ENCODE measurements at regions not wholly inside any gene's neighbourhood (a gene's known extent, or its start where the extent isn't known, plus 50 kb on each side); places are given as distances from the start of the nearest gene placed in this dataset.

GRCh38 chr2:14023558-14023957 is 609.0 kb upstream of the LRATD1 start:
- Histone ChIP-seq H3K4me1 (ENCODE audit: control extremely low read depth in 1 of 4, control insufficient read depth in 4 of 4, insufficient read depth in 4 of 4, low read length in 3 of 4) (no peaks in the 10 kb centered on the region), H3K36me3 (ENCODE audit: control insufficient read depth in 4 of 4, insufficient read depth in 4 of 4, low read length in 3 of 4) (no peaks in the 10 kb centered on the region), H3K9me3 (ENCODE audit: control extremely low read depth in 1 of 5, control insufficient read depth in 4 of 5, insufficient read depth in 2 of 5, low read depth in 1 of 5, low read length in 4 of 5) (no peaks in the 10 kb centered on the region), H3K27me3 (replicated peaks in 2 of 5; ENCODE audit: control insufficient read depth in 4 of 5, insufficient read depth in 5 of 5, low read length in 4 of 5) (no peaks in the 10 kb centered on the region), H3K4me3 (ENCODE audit: control insufficient read depth in 1 of 7, extremely low read depth in 1 of 7, insufficient read depth in 4 of 7, low read depth in 2 of 7, low read length in 6 of 7) (no peak overlapping the region), H3K27ac (ENCODE audit: insufficient read depth in 1 of 2, low read depth in 1 of 2, low read length in 2 of 2, poor library complexity in 1 of 2, severe bottlenecking in 2 of 2) (no peak overlapping the region)
- ChIA-PET CTCF (no interaction called here), POLR2A (no interaction called here)
- WGBS (ENCODE audit: insufficient coverage): 89% methylated on average over 5 of the region's 6 CpGs
- DNase-seq: no peak

DNA sequence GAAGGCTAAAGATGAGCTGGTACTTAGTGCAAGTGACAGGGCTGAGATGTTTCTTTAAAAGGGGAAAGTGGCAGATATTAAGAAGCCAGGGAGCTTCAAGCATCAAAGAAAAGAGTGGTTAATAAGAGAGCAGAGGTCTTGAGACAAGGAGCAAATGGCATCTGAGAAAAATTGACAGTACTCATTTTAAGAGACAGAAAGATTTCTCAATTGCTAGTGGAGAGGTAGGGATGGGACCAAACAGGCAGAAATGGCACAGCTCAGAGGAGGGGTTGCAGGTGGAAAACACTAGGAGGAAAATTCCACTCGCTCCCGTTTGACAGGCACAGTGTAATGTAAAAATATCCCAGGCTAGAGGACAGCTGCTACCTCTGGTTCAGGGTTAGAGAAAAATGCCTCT is 593.4 kb upstream of the LRATD1 start:
- Histone ChIP-seq H3K27me3 (replicated peaks in 2 of 5; ENCODE audit: control insufficient read depth in 4 of 5, insufficient read depth in 5 of 5, low read length in 4 of 5) (no peaks in the 10 kb centered on the region), H3K36me3 (ENCODE audit: control insufficient read depth in 4 of 4, insufficient read depth in 4 of 4, low read length in 3 of 4) (no peaks in the 10 kb centered on the region), H3K4me1 (ENCODE audit: control extremely low read depth in 1 of 4, control insufficient read depth in 4 of 4, insufficient read depth in 4 of 4, low read length in 3 of 4) (no peaks in the 10 kb centered on the region), H3K4me3 (ENCODE audit: control insufficient read depth in 1 of 7, extremely low read depth in 1 of 7, insufficient read depth in 4 of 7, low read depth in 2 of 7, low read length in 6 of 7) (no peak overlapping the region), H3K9me3 (ENCODE audit: control extremely low read depth in 1 of 5, control insufficient read depth in 4 of 5, insufficient read depth in 2 of 5, low read depth in 1 of 5, low read length in 4 of 5) (no peaks in the 10 kb centered on the region), H3K27ac (ENCODE audit: insufficient read depth in 1 of 2, low read depth in 1 of 2, low read length in 2 of 2, poor library complexity in 1 of 2, severe bottlenecking in 2 of 2) (no peak overlapping the region)
- WGBS (ENCODE audit: insufficient coverage): 84% methylated on average over 2 of the region's 2 CpGs
- no peak for DNase-seq
- ChIA-PET POLR2A (no interaction called here), CTCF (no interaction called here)

GRCh38 chr2:14047491-14047890 is 585.0 kb upstream of the LRATD1 start:
- Histone ChIP-seq H3K9me3 (ENCODE audit: control extremely low read depth in 1 of 5, control insufficient read depth in 4 of 5, insufficient read depth in 2 of 5, low read depth in 1 of 5, low read length in 4 of 5) (no peaks in the 10 kb centered on the region), H3K27me3 (replicated peaks in 2 of 5; ENCODE audit: control insufficient read depth in 4 of 5, insufficient read depth in 5 of 5, low read length in 4 of 5) (no peaks in the 10 kb centered on the region), H3K4me1 (ENCODE audit: control extremely low read depth in 1 of 4, control insufficient read depth in 4 of 4, insufficient read depth in 4 of 4, low read length in 3 of 4) (no peaks in the 10 kb centered on the region), H3K27ac (ENCODE audit: insufficient read depth in 1 of 2, low read depth in 1 of 2, low read length in 2 of 2, poor library complexity in 1 of 2, severe bottlenecking in 2 of 2) (no peak overlapping the region), H3K36me3 (ENCODE audit: control insufficient read depth in 4 of 4, insufficient read depth in 4 of 4, low read length in 3 of 4) (no peaks in the 10 kb centered on the region), H3K4me3 (ENCODE audit: control insufficient read depth in 1 of 7, extremely low read depth in 1 of 7, insufficient read depth in 4 of 7, low read depth in 2 of 7, low read length in 6 of 7) (no peak overlapping the region)
- DNase-seq: no peak
- WGBS (ENCODE audit: insufficient coverage): no CpG with 5 or more reads among the region's 2 CpGs
- ChIA-PET CTCF (no interaction called here), POLR2A (no interaction called here)

- DNase-seq: no peak
- Histone ChIP-seq H3K4me1 (ENCODE audit: control extremely low read depth in 1 of 4, control insufficient read depth in 4 of 4, insufficient read depth in 4 of 4, low read length in 3 of 4) (no peaks in the 10 kb centered on the region), H3K27me3 (replicated peaks in 2 of 5; ENCODE audit: control insufficient read depth in 4 of 5, insufficient read depth in 5 of 5, low read length in 4 of 5) (no peaks in the 10 kb centered on the region), H3K4me3 (ENCODE audit: control insufficient read depth in 1 of 7, extremely low read depth in 1 of 7, insufficient read depth in 4 of 7, low read depth in 2 of 7, low read length in 6 of 7) (no peak overlapping the region), H3K27ac (ENCODE audit: insufficient read depth in 1 of 2, low read depth in 1 of 2, low read length in 2 of 2, poor library complexity in 1 of 2, severe bottlenecking in 2 of 2) (no peak overlapping the region), H3K9me3 (ENCODE audit: control extremely low read depth in 1 of 5, control insufficient read depth in 4 of 5, insufficient read depth in 2 of 5, low read depth in 1 of 5, low read length in 4 of 5) (no peaks in the 10 kb centered on the region), H3K36me3 (ENCODE audit: control insufficient read depth in 4 of 4, insufficient read depth in 4 of 4, low read length in 3 of 4) (no peaks in the 10 kb centered on the region)
- CTCF ChIA-PET: no interaction called here
- POLR2A ChIA-PET: no interaction called here
- 94% methylated on average over 2 of the region's 2 CpGs for WGBS (ENCODE audit: insufficient coverage)
Measured at GRCh38 chr2:14051401-14051800, 581.1 kb upstream of the LRATD1 start.

DNA sequence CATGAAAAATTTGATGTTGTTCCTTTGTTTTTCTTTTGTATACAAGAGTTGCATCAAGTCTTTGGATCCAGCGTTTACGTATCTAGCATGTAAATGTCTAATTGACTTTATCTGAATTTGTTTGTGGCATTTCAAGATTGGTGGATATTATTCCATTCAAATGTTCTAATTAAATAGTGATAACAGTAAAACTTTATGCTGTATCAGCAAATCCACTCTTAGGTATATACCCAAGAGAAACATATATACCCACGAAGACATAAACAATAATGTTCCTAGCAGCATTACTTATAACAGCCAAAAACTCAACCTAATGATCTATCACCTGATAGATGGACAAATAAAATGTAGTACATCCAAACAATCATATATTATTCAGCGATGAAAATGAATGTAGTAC is 579.4 kb upstream of the LRATD1 start:
- POLR2A ChIA-PET: no interaction called here
- DNase-seq: no peak
- Histone ChIP-seq H3K4me3 (ENCODE audit: control insufficient read depth in 1 of 7, extremely low read depth in 1 of 7, insufficient read depth in 4 of 7, low read depth in 2 of 7, low read length in 6 of 7) (no peak overlapping the region), H3K36me3 (ENCODE audit: control insufficient read depth in 4 of 4, insufficient read depth in 4 of 4, low read length in 3 of 4) (no peaks in the 10 kb centered on the region), H3K9me3 (ENCODE audit: control extremely low read depth in 1 of 5, control insufficient read depth in 4 of 5, insufficient read depth in 2 of 5, low read depth in 1 of 5, low read length in 4 of 5) (no peaks in the 10 kb centered on the region), H3K27me3 (replicated peaks in 2 of 5; ENCODE audit: control insufficient read depth in 4 of 5, insufficient read depth in 5 of 5, low read length in 4 of 5) (no peaks in the 10 kb centered on the region), H3K27ac (ENCODE audit: insufficient read depth in 1 of 2, low read depth in 1 of 2, low read length in 2 of 2, poor library complexity in 1 of 2, severe bottlenecking in 2 of 2) (no peak overlapping the region), H3K4me1 (ENCODE audit: control extremely low read depth in 1 of 4, control insufficient read depth in 4 of 4, insufficient read depth in 4 of 4, low read length in 3 of 4) (no peaks in the 10 kb centered on the region)
- CTCF ChIA-PET: no interaction called here
- WGBS (ENCODE audit: insufficient coverage): no CpG with 5 or more reads among the region's 4 CpGs

DNA sequence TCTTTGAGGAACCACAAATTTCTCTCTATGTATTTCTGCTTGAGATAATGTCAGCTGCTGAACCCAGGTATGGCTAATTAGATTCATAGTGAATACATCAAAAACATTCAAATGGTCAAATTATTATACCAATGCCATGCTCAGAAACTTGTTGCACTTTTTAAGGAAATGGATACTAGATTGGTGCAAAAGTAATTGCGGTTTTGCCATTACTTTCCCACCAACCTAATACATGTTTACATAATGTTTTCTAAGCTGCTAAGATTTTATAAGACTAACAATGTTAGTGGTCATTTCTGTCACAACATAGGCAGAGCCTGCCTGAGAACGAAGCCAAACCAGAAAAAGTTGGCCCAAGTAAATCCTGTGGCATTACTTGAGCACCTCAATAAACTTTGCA is 568.2 kb upstream of the LRATD1 start:
- no peak overlapping the region for H3K4me3 ChIP-seq (ENCODE audit: control insufficient read depth in 1 of 7, extremely low read depth in 1 of 7, insufficient read depth in 4 of 7, low read depth in 2 of 7, low read length in 6 of 7)
- no peak overlapping the region for H3K27ac ChIP-seq (ENCODE audit: insufficient read depth in 1 of 2, low read depth in 1 of 2, low read length in 2 of 2, poor library complexity in 1 of 2, severe bottlenecking in 2 of 2)
- H3K9me3 ChIP-seq (ENCODE audit: control extremely low read depth in 1 of 5, control insufficient read depth in 4 of 5, insufficient read depth in 2 of 5, low read depth in 1 of 5, low read length in 4 of 5): no peaks in the 10 kb centered on the region
- no peak for DNase-seq
- no peaks in the 10 kb centered on the region for H3K27me3 ChIP-seq (replicated peaks in 2 of 5; ENCODE audit: control insufficient read depth in 4 of 5, insufficient read depth in 5 of 5, low read length in 4 of 5)
- WGBS (ENCODE audit: insufficient coverage): no CpG with 5 or more reads among the region's 2 CpGs
- no peaks in the 10 kb centered on the region for H3K4me1 ChIP-seq (ENCODE audit: control extremely low read depth in 1 of 4, control insufficient read depth in 4 of 4, insufficient read depth in 4 of 4, low read length in 3 of 4)
- ChIA-PET CTCF (no interaction called here), POLR2A (no interaction called here)
- no peaks in the 10 kb centered on the region for H3K36me3 ChIP-seq (ENCODE audit: control insufficient read depth in 4 of 4, insufficient read depth in 4 of 4, low read length in 3 of 4)

DNA sequence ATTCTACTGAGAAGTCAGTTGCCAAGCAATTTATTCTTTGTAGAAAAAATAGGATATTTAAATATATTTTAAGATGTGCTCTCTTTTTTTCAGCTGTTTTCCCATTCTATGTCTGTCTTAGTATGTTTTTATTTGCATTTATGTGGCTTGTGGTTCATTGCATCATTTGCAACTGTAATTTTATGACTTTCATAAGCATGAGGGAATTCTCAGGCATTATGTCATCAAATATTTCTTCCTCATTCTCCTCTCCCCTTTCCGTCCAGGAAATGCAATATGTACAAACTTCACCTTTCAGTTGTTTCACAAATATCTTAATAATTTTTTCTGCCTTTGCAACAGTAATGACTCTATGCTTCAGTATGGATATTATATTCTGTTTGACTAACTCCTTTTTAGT is 560.2 kb upstream of the LRATD1 start:
- Histone ChIP-seq H3K36me3 (ENCODE audit: control insufficient read depth in 4 of 4, insufficient read depth in 4 of 4, low read length in 3 of 4) (no peaks in the 10 kb centered on the region), H3K4me3 (ENCODE audit: control insufficient read depth in 1 of 7, extremely low read depth in 1 of 7, insufficient read depth in 4 of 7, low read depth in 2 of 7, low read length in 6 of 7) (no peak overlapping the region), H3K27me3 (replicated peaks in 2 of 5; ENCODE audit: control insufficient read depth in 4 of 5, insufficient read depth in 5 of 5, low read length in 4 of 5) (no peaks in the 10 kb centered on the region), H3K9me3 (ENCODE audit: control extremely low read depth in 1 of 5, control insufficient read depth in 4 of 5, insufficient read depth in 2 of 5, low read depth in 1 of 5, low read length in 4 of 5) (no peaks in the 10 kb centered on the region), H3K4me1 (ENCODE audit: control extremely low read depth in 1 of 4, control insufficient read depth in 4 of 4, insufficient read depth in 4 of 4, low read length in 3 of 4) (no peaks in the 10 kb centered on the region), H3K27ac (ENCODE audit: insufficient read depth in 1 of 2, low read depth in 1 of 2, low read length in 2 of 2, poor library complexity in 1 of 2, severe bottlenecking in 2 of 2) (no peak overlapping the region)
- WGBS (ENCODE audit: insufficient coverage): no CpG with 5 or more reads among the region's 1 CpG
- POLR2A ChIA-PET: no interaction called here
- CTCF ChIA-PET: no interaction called here
- no peak for DNase-seq

DNA sequence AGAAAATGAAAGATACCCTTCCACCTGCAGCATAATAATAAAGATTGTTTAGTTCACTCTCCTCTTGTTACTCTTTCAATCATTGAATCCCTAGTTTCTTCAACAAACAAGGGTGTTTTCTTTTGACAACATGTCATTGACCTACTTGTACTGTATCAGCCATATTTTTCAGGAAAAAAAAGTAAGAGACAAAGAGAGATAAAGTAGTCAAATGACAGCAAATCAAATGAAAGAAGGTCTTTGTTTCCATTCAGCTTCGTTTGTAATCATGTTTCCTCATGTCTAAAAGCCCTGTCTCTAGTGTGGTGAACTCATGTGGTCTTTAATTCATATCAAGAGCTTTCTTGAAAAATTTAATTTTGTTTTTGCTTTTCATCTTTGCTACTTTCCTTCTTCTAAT is 557.8 kb upstream of the LRATD1 start:
- WGBS (ENCODE audit: insufficient coverage): no CpG with 5 or more reads among the region's 1 CpG
- CTCF ChIA-PET: no interaction called here
- H3K27me3 ChIP-seq (replicated peaks in 2 of 5; ENCODE audit: control insufficient read depth in 4 of 5, insufficient read depth in 5 of 5, low read length in 4 of 5): no peaks in the 10 kb centered on the region
- H3K4me3 ChIP-seq (ENCODE audit: control insufficient read depth in 1 of 7, extremely low read depth in 1 of 7, insufficient read depth in 4 of 7, low read depth in 2 of 7, low read length in 6 of 7): no peak overlapping the region
- no peaks in the 10 kb centered on the region for H3K9me3 ChIP-seq (ENCODE audit: control extremely low read depth in 1 of 5, control insufficient read depth in 4 of 5, insufficient read depth in 2 of 5, low read depth in 1 of 5, low read length in 4 of 5)
- no peaks in the 10 kb centered on the region for H3K4me1 ChIP-seq (ENCODE audit: control extremely low read depth in 1 of 4, control insufficient read depth in 4 of 4, insufficient read depth in 4 of 4, low read length in 3 of 4)
- H3K36me3 ChIP-seq (ENCODE audit: control insufficient read depth in 4 of 4, insufficient read depth in 4 of 4, low read length in 3 of 4): no peaks in the 10 kb centered on the region
- POLR2A ChIA-PET: no interaction called here
- DNase-seq: no peak
- H3K27ac ChIP-seq (ENCODE audit: insufficient read depth in 1 of 2, low read depth in 1 of 2, low read length in 2 of 2, poor library complexity in 1 of 2, severe bottlenecking in 2 of 2): no peak overlapping the region

Measured in common myeloid progenitor, CD34-positive (primary cell).